AG09319 (cell line): ENCODE measurements at regions not wholly inside any gene's neighbourhood (a gene's known extent, or its start where the extent isn't known, plus 50 kb on each side); places are given as distances from the start of the nearest gene placed in this dataset.

ENCODE experiments used
- DNase-seq: peaks from one replicate; pipeline ENCODE4 v3.0.0-alpha.2; 2010; ENCODE audit warnings: low read depth; ENCODE audit errors: extremely low read depth
- CTCF ChIP-seq: IDR thresholded peaks from 2 replicates; pipeline ENCODE4 v1.5.1; 2011; ENCODE audit warnings: low read depth, mild to moderate bottlenecking, inconsistent platforms, low read length, moderate library complexity

- DNase-seq: no peak
- TF ChIP-seq CTCF: no peak
These were observed 229.0 kb upstream of the SLCO3A1 start for GRCh38 chr15:91624353-91624968.

GRCh38 chr15:91625506-91625905 is 228.0 kb upstream of the SLCO3A1 start:
- DNase-seq: no peak
- no peak for TF ChIP-seq CTCF

GRCh38 chr15:91627473-91628278 is 225.8 kb upstream of the SLCO3A1 start:
- TF ChIP-seq CTCF: no peak
- DNase-seq: no peak

GRCh38 chr15:91630090-91630489 is 223.4 kb upstream of the SLCO3A1 start:
- no peak for TF ChIP-seq CTCF
- DNase-seq: no peak

GRCh38 chr15:91632176-91632575 is 221.3 kb upstream of the SLCO3A1 start:
- TF ChIP-seq CTCF: no peak
- no peak for DNase-seq

GRCh38 chr15:91632981-91633380 is 220.5 kb upstream of the SLCO3A1 start:
- TF ChIP-seq CTCF: no peak
- DNase-seq: no peak

GRCh38 chr15:91634179-91634578 is 219.3 kb upstream of the SLCO3A1 start:
- no peak for DNase-seq
- no peak for TF ChIP-seq CTCF
